AG04450 (cell line): ENCODE measurements at regions not wholly inside any gene's neighbourhood (a gene's known extent, or its start where the extent isn't known, plus 50 kb on each side); places are given as distances from the start of the nearest gene placed in this dataset.

ENCODE experiments used
- CTCF ChIA-PET: fragments of 300-600, 350-600 bp; formaldehyde crosslinking; extraction: SDS; loops from one replicate; lab custom pipeline; 2022; ENCODE audit warnings: antibody characterized with exemption, inconsistent platforms; lab: Charles Lee
- POLR2A ChIA-PET: fragments of 350-600 bp; formaldehyde crosslinking; extraction: SDS; loops from one replicate; lab custom pipeline; 2021; ENCODE audit warnings: antibody characterized with exemption, inconsistent platforms; lab: Yijun Ruan, JAX
- DNase-seq: peaks from one replicate; pipeline ENCODE4 v3.0.0-alpha.2; 2011; ENCODE audit warnings: low read depth, low spot score
- H3K27ac ChIP-seq: one replicate; pipeline ENCODE4 v1.5.1; 2012; ENCODE audit warnings: low read depth, low read length, control low read depth
- H3K27me3 ChIP-seq: one replicate; pipeline ENCODE4 v1.6.0; 2012; ENCODE audit warnings: low read length; ENCODE audit not compliant: control insufficient read depth, insufficient read depth
- H3K4me3 ChIP-seq: 2 replicates; pipeline ENCODE4 v1.5.1; 2011; ENCODE audit warnings: mild to moderate bottlenecking, low read depth, low read length, control low read depth
- H3K9me3 ChIP-seq: 2 replicates; pipeline ENCODE4 v1.5.1; 2012; ENCODE audit warnings: low read length; ENCODE audit not compliant: control insufficient read depth, insufficient read depth
- CTCF ChIP-seq: IDR thresholded peaks from 2 replicates; pipeline ENCODE4 v1.5.1; 2011; ENCODE audit warnings: low read depth, low read length, control low read depth, inconsistent platforms

GRCh38 chr1:24254783-24255182, 64.4 kb upstream of the GRHL3 start:
- ChIA-PET POLR2A (no interaction called here), CTCF (interaction anchor here (1.2 to 1.7 kb wide), 2 partner anchors 40 to 136 kb away, joined by 3 to 7 read pairs; no protein-coding TSS in a partner anchor)
- peaks cover 20% of the 10 kb centered on the region for H3K27me3 ChIP-seq
- H3K27ac ChIP-seq = no peak overlapping the region
- TF ChIP-seq CTCF = no peak
- H3K4me3 ChIP-seq = no peak overlapping the region
- H3K9me3 ChIP-seq = no peaks in the 10 kb centered on the region; the same call in 1 of the 2 replicates
- DNase-seq = no peak

- no peak overlapping the region for H3K4me3 ChIP-seq
- no peak for DNase-seq
- TF ChIP-seq CTCF = no peak
- H3K27me3 ChIP-seq = peaks cover 23% of the 10 kb centered on the region
- no peaks in the 10 kb centered on the region; the same call in 1 of the 2 replicates for H3K9me3 ChIP-seq
- ChIA-PET POLR2A (no interaction called here), CTCF (interaction anchor here (1.7 kb wide), 1 partner anchor 138 kb away, joined by 7 read pairs; no protein-coding TSS in a partner anchor)
- H3K27ac ChIP-seq = no peak overlapping the region
Measured at GRCh38 chr1:24253571-24253970, 65.6 kb upstream of the GRHL3 start.

GRCh38 chr1:24252185-24252780, 65.2 kb upstream of the IFNLR1 start:
- TF ChIP-seq CTCF = no peak
- DNase-seq = no peak
- POLR2A ChIA-PET = no interaction called here
- Histone ChIP-seq H3K27ac (no peak overlapping the region), H3K9me3 (no peaks in the 10 kb centered on the region; the same call in 1 of the 2 replicates), H3K27me3 (peaks cover 13% of the 10 kb centered on the region), H3K4me3 (no peak overlapping the region)
- CTCF ChIA-PET = no interaction called here

GRCh38 chr1:24251501-24251900, 64.4 kb upstream of the IFNLR1 start:
- TF ChIP-seq CTCF = no peak
- no peak overlapping the region for H3K27ac ChIP-seq
- H3K4me3 ChIP-seq = no peak overlapping the region
- ChIA-PET POLR2A (no interaction called here), CTCF (no interaction called here)
- H3K9me3 ChIP-seq = no peaks in the 10 kb centered on the region; the same call in 1 of the 2 replicates
- H3K27me3 ChIP-seq = peaks cover 6% of the 10 kb centered on the region
- DNase-seq = no peak

GRCh38 chr1:24250791-24251190, 63.7 kb upstream of the IFNLR1 start:
- no peaks in the 10 kb centered on the region; the same call in 1 of the 2 replicates for H3K9me3 ChIP-seq
- CTCF ChIA-PET = no interaction called here
- H3K4me3 ChIP-seq = no peak overlapping the region
- no peak overlapping the region for H3K27ac ChIP-seq
- no peak for TF ChIP-seq CTCF
- H3K27me3 ChIP-seq = peaks cover 7% of the 10 kb centered on the region
- POLR2A ChIA-PET = no interaction called here
- no peak for DNase-seq
